A673 (cell line): ENCODE measurements at regions not wholly inside any gene's neighbourhood (a gene's known extent, or its start where the extent isn't known, plus 50 kb on each side); places are given as distances from the start of the nearest gene placed in this dataset.

Experiments
- BruUV-seq: library from RNA; stranded (reverse); fragments of 400-500 nt; replicated peaks from 2 replicates; lab custom pipeline; 2021; lab: Mats Ljungman, UMichigan
- CTCF ChIA-PET: fragments of 300-600 bp; sonication (Branson Sonifier 250); formaldehyde crosslinking; loops from one replicate; lab custom pipeline; 2022; ENCODE audit warnings: antibody characterized with exemption; lab: Charles Lee
- POLR2A ChIA-PET: fragments of 300-600 bp; sonication (Branson Sonifier 250); formaldehyde crosslinking; loops from one replicate; lab custom pipeline; 2022; ENCODE audit warnings: antibody characterized with exemption; ENCODE audit not compliant: low non-redundant PET; lab: Charles Lee
- DNase-seq: peaks from one replicate; pipeline ENCODE4 v3.0.0-alpha.2; 2015; ENCODE audit warnings: low spot score
- H3K27ac ChIP-seq: fragments of 200-600 bp; sonication (generic); 2 replicates; pipeline ENCODE4 v1.5.1; 2016; ENCODE audit warnings: mixed run types, low read depth, mild to moderate bottlenecking, mixed read lengths, antibody characterized with exemption, low read length; ENCODE audit not compliant: poor library complexity, severe bottlenecking
- H3K27me3 ChIP-seq: fragments of 200-600 bp; sonication (generic); replicated peaks from 2 replicates; pipeline ENCODE4 v1.6.1; 2017; ENCODE audit warnings: mixed run types, low read depth, mild to moderate bottlenecking, mixed read lengths, antibody characterized with exemption, low read length; ENCODE audit not compliant: insufficient read depth, poor library complexity
- H3K36me3 ChIP-seq: fragments of 200-600 bp; sonication (generic); 2 replicates; pipeline ENCODE4 v1.6.1; 2016; ENCODE audit warnings: mixed run types, mild to moderate bottlenecking, mixed read lengths, antibody characterized with exemption, low read length; ENCODE audit not compliant: insufficient read depth, poor library complexity, severe bottlenecking
- H3K4me1 ChIP-seq: fragments of 200-600 bp; sonication (generic); 2 replicates; pipeline ENCODE4 v1.6.1; 2017; ENCODE audit warnings: mixed run types, mild to moderate bottlenecking, mixed read lengths, antibody characterized with exemption, low read length; ENCODE audit not compliant: insufficient read depth, poor library complexity, severe bottlenecking
- H3K4me3 ChIP-seq: fragments of 200-600 bp; sonication (generic); 2 replicates; pipeline ENCODE4 v1.5.1; 2016; ENCODE audit warnings: low read depth, mixed run types, mild to moderate bottlenecking, mixed read lengths, low read length; ENCODE audit not compliant: poor library complexity, severe bottlenecking
- H3K9me3 ChIP-seq: fragments of 200-600 bp; sonication (generic); 2 replicates; pipeline ENCODE4 v1.6.1; 2016; ENCODE audit warnings: mixed run types, low read depth, mild to moderate bottlenecking, mixed read lengths, antibody characterized with exemption, low read length; ENCODE audit not compliant: poor library complexity, severe bottlenecking
- EZH2 ChIP-seq: fragments of 200-600 bp; sonication (generic); IDR thresholded peaks from 2 replicates; pipeline ENCODE4 v1.6.1; 2017; ENCODE audit warnings: borderline replicate concordance, low read depth, mild to moderate bottlenecking, mixed read lengths, antibody characterized with exemption, low read length; ENCODE audit not compliant: poor library complexity, severe bottlenecking
- intact Hi-C: fragments of 100-400 bp; cut with micrococcal nuclease; formaldehyde crosslinking; loops from one replicate; pipeline ENCODE4 v1.10.0; 2022; ENCODE audit not compliant: unreplicated experiment
- TF ChIP-seq, protein P1 (sequence below): fragments of 300-800, 200-600 bp; sonication (generic); conservative IDR thresholded peaks from 2 replicates; pipeline ENCODE4 v1.5.1; 2017; ENCODE audit warnings: low read depth, mild to moderate bottlenecking, antibody characterized with exemption, low read length, moderate library complexity, mixed read lengths

DNA sequence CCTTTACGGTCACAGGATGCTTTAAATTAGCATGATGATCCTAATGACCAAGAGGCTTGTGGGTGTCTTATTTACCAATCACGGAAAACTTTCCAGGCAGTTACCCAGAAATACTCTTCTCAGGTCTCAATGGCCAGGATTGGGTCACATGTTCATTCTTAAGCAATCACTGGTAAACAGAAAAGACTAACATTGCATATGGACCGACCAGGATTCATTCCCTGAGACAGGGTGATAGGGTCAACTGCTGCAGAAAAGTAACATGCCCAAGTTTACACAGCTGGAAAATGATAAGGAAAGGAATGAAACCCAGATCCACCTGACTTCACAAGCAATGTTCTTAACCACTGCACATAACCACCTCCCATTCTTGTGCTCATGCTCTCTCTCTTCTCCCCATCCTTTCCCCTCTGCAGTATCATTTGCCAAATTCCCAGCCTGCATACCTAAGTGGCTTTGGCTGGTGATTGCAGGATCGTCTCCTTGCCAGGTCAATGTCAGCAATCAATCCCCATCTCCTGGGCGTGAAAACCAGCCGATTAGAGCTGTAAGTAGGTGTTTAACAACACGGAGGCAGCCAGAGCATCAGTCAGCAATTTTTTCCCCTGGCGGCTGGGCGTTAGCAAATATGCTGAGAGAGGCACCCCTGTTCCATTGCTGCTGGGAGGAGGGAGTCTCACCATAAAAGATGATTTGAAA, 219.4 kb downstream of the NMUR2 start:
- Histone ChIP-seq H3K36me3 (no peaks in the 10 kb centered on the region), H3K9me3 (no peaks in the 10 kb centered on the region), H3K4me1 (no peaks in the 10 kb centered on the region), H3K27me3 (peaks cover 9% of the 10 kb centered on the region), H3K27ac (no peak overlapping the region), H3K4me3 (no peak overlapping the region)
- DNase-seq: no peak
- TF ChIP-seq EZH2: no peak
- BruUV-seq: no TSS peak
- intact Hi-C loops: no loop called here
- CTCF ChIA-PET: no interaction called here
- POLR2A ChIA-PET: no interaction called here

GRCh38 chr5:152184266-152184665, 220.8 kb downstream of the NMUR2 start:
- TF ChIP-seq, protein P1, sequence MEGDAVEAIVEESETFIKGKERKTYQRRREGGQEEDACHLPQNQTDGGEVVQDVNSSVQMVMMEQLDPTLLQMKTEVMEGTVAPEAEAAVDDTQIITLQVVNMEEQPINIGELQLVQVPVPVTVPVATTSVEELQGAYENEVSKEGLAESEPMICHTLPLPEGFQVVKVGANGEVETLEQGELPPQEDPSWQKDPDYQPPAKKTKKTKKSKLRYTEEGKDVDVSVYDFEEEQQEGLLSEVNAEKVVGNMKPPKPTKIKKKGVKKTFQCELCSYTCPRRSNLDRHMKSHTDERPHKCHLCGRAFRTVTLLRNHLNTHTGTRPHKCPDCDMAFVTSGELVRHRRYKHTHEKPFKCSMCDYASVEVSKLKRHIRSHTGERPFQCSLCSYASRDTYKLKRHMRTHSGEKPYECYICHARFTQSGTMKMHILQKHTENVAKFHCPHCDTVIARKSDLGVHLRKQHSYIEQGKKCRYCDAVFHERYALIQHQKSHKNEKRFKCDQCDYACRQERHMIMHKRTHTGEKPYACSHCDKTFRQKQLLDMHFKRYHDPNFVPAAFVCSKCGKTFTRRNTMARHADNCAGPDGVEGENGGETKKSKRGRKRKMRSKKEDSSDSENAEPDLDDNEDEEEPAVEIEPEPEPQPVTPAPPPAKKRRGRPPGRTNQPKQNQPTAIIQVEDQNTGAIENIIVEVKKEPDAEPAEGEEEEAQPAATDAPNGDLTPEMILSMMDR: no peak
- TF ChIP-seq EZH2: no peak
- H3K4me1 ChIP-seq: no peaks in the 10 kb centered on the region
- no TSS peak for BruUV-seq
- intact Hi-C loops: no loop called here
- no peak overlapping the region for H3K27ac ChIP-seq
- ChIA-PET CTCF (no interaction called here), POLR2A (no interaction called here)
- DNase-seq: no peak
- H3K9me3 ChIP-seq: no peaks in the 10 kb centered on the region
- H3K4me3 ChIP-seq: no peak overlapping the region
- peaks cover 9% of the 10 kb centered on the region for H3K27me3 ChIP-seq
- H3K36me3 ChIP-seq: no peaks in the 10 kb centered on the region

DNA sequence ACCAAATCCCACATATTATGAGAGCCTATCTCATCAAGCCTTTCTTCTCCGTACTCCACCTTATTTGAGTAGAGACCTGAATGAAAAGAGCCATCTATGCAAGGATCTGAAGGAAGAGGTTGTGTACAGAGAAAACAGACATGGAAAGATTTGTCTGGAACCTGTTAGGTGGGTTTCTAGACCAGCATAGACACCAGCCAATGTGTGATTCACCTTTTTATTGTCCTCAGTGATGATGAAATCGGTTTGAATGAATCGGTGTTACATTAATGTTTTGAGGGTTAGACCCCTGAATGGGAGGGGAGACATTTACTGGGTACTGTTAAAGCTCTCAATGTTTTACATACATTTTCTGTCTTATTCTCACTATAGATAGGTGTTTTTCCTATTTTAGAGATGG, 223.6 kb downstream of the NMUR2 start:
- H3K4me3 ChIP-seq: no peak overlapping the region
- no peaks in the 10 kb centered on the region for H3K9me3 ChIP-seq
- H3K36me3 ChIP-seq: no peaks in the 10 kb centered on the region
- H3K27ac ChIP-seq: no peak overlapping the region
- no peaks in the 10 kb centered on the region for H3K4me1 ChIP-seq
- BruUV-seq: no TSS peak
- H3K27me3 ChIP-seq: peaks cover 7% of the 10 kb centered on the region
- DNase-seq: no peak
- intact Hi-C loops: no loop called here
- TF ChIP-seq EZH2: no peak
- TF ChIP-seq, protein P1: no peak
- POLR2A ChIA-PET: no interaction called here
- CTCF ChIA-PET: no interaction called here

DNA sequence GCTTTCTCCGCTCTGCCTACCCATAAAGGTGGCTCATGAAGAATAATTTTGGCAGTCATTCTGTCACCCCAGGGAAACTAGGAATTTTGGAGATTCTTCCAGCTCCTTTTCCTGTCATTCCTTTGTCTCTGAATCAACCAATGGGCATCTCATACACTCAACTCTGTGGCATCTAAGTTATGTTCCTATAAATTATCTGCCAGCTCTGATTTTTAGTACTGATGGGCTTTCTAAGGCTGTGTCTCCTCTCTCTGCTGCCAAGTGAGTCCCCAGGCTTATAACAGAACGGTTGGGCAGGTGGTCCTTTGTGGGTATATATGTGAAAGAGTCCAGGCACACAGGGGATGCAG, 226.8 kb downstream of the NMUR2 start:
- Histone ChIP-seq H3K27me3 (peaks cover 7% of the 10 kb centered on the region), H3K4me3 (no peak overlapping the region), H3K9me3 (no peaks in the 10 kb centered on the region), H3K27ac (no peak overlapping the region), H3K36me3 (no peaks in the 10 kb centered on the region), H3K4me1 (no peaks in the 10 kb centered on the region)
- intact Hi-C loops: no loop called here
- CTCF ChIA-PET: no interaction called here
- BruUV-seq: no TSS peak
- TF ChIP-seq EZH2: no peak
- TF ChIP-seq, protein P1: no peak
- DNase-seq: no peak
- POLR2A ChIA-PET: no interaction called here
